ENCODE measurements at regions not wholly inside any gene's neighbourhood (a gene's known extent, or its start where the extent isn't known, plus 50 kb on each side); places are given as distances from the start of the nearest gene placed in this dataset.

DNA sequence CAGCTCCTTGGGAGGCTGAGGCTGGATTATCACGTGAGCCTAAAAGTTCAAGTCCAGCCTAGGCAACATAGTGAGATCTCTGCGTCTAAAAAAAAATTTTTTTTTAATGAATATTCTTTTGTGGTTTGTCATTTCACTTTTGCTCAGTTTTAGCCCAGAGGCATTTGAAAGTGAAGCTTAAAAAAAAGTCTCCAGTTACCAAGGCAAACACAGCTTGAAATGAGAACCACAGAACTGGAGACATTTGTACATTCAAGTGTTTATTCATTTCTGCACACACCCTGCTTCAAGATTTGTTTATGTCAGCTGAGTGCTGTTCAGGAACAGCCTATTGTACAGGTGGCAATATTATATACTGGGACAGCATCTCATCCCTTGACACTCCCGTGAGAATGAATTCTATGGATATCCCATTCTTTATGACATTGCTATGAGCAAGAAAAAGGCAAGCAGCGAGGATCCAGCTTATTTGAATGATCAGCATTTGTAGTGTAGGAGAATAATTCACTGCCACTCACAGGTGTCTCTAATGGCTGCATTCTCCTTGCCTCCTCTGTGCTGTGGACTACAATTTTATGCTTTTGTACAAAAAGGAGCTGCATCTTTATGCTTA, 444.8 kb upstream of the GRM7 start:
- no peak for ATAC-seq (ENCODE audit: insufficient read depth, low read depth)
- TF ChIP-seq, protein P1, sequence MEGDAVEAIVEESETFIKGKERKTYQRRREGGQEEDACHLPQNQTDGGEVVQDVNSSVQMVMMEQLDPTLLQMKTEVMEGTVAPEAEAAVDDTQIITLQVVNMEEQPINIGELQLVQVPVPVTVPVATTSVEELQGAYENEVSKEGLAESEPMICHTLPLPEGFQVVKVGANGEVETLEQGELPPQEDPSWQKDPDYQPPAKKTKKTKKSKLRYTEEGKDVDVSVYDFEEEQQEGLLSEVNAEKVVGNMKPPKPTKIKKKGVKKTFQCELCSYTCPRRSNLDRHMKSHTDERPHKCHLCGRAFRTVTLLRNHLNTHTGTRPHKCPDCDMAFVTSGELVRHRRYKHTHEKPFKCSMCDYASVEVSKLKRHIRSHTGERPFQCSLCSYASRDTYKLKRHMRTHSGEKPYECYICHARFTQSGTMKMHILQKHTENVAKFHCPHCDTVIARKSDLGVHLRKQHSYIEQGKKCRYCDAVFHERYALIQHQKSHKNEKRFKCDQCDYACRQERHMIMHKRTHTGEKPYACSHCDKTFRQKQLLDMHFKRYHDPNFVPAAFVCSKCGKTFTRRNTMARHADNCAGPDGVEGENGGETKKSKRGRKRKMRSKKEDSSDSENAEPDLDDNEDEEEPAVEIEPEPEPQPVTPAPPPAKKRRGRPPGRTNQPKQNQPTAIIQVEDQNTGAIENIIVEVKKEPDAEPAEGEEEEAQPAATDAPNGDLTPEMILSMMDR (IDR thresholded peaks at IDR 0.05; ENCODE audit: borderline replicate concordance, extremely low read depth, low read length, poor library complexity, severe bottlenecking), result no peak
- TF ChIP-seq EZH2 (IDR thresholded peaks at IDR 0.05; ENCODE audit: borderline replicate concordance, low read depth, low read length, severe bottlenecking), result no peak
- no peaks in the 10 kb centered on the region for H3K4me1 ChIP-seq (ENCODE audit: insufficient read depth, low read length)

DNA sequence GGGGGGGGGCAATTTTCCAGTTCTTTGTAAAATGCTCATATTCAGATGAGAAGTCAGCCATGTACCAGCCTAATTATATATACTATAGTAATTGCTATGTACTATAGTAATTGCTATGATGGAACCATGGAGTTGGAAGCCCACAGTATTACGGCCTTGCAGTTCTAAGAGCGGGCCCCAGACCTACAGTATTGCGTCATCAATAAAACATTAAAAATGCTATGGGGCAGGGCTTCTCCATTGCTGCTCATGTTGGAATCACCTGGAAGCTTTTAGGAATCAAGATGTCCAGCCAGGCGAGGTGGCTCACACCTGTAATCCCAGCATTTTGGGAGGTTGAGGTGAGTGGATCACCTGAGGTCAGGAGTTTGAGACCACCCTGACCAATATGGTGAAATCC, 443.7 kb upstream of the GRM7 start:
- Histone ChIP-seq H3K4me1 (ENCODE audit: insufficient read depth, low read length) (no peaks in the 10 kb centered on the region), H3K27me3 (ENCODE audit: insufficient read depth, low read length, poor library complexity) (no peaks in the 10 kb centered on the region), H3K79me2 (ENCODE audit: insufficient read depth, low read length) (no peaks in the 10 kb centered on the region), H3K4me3 (ENCODE audit: low read depth in 1 of 2, low read length in 2 of 2) (no peak overlapping the region), H3K27ac (ENCODE audit: low read length) (no peak overlapping the region), H4K20me1 (ENCODE audit: insufficient read depth, low read length) (no peaks in the 10 kb centered on the region), H2AFZ (ENCODE audit: low read depth, low read length) (no peak overlapping the region), H3K9ac (ENCODE audit: low read depth, low read length) (no peak overlapping the region), H3K4me2 (ENCODE audit: insufficient read depth, low read length) (no peak overlapping the region), H3K9me3 (ENCODE audit: insufficient read depth, low read length, severe bottlenecking) (no peaks in the 10 kb centered on the region), H3K36me3 (ENCODE audit: insufficient read depth, low read length) (no peaks in the 10 kb centered on the region)
- ATAC-seq (ENCODE audit: insufficient read depth, low read depth) (no peak), DNase-seq (no peak)
- no peak for TF ChIP-seq EZH2 (IDR thresholded peaks at IDR 0.05; ENCODE audit: borderline replicate concordance, low read depth, low read length, severe bottlenecking)
- TF ChIP-seq, protein P1 (IDR thresholded peaks at IDR 0.05; ENCODE audit: borderline replicate concordance, extremely low read depth, low read length, poor library complexity, severe bottlenecking), result no peak

More for the DNA sequence above, 444.8 kb upstream of the GRM7 start:
- Histone ChIP-seq H4K20me1 (ENCODE audit: insufficient read depth, low read length) (no peaks in the 10 kb centered on the region), H3K9me3 (ENCODE audit: insufficient read depth, low read length, severe bottlenecking) (no peaks in the 10 kb centered on the region), H2AFZ (ENCODE audit: low read depth, low read length) (no peak overlapping the region), H3K27me3 (ENCODE audit: insufficient read depth, low read length, poor library complexity) (no peaks in the 10 kb centered on the region), H3K9ac (ENCODE audit: low read depth, low read length) (no peak overlapping the region), H3K4me2 (ENCODE audit: insufficient read depth, low read length) (no peak overlapping the region), H3K36me3 (ENCODE audit: insufficient read depth, low read length) (no peaks in the 10 kb centered on the region), H3K27ac (ENCODE audit: low read length) (no peak overlapping the region), H3K79me2 (ENCODE audit: insufficient read depth, low read length) (no peaks in the 10 kb centered on the region), H3K4me3 (ENCODE audit: low read depth in 1 of 2, low read length in 2 of 2) (no peak overlapping the region)
- no peak for DNase-seq

DNA sequence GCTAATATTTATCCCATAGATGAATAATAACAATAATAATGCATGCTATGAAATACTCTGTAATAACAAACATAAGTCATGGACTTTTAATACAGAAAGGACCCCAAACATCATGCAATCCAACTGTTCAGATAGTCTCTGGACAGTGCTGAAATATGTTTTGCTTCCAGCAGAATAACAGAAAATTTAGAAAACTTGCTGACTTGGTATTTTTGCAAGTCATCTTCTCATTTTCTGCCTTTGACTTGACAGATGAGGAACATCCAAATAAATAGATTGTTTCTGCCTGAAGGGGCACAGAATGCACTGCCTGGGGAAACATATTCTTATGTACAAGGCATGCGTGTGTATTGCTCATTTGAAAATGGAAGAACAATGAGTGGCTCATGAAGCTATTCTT, 442.4 kb upstream of the GRM7 start:
- no peak overlapping the region for H3K4me3 ChIP-seq (ENCODE audit: low read depth in 1 of 2, low read length in 2 of 2)
- H3K4me1 ChIP-seq (ENCODE audit: insufficient read depth, low read length), result no peaks in the 10 kb centered on the region
- ATAC-seq (ENCODE audit: insufficient read depth, low read depth), result no peak

More for the DNA sequence above, 442.4 kb upstream of the GRM7 start:
- Histone ChIP-seq H3K9me3 (ENCODE audit: insufficient read depth, low read length, severe bottlenecking) (no peaks in the 10 kb centered on the region), H3K27me3 (ENCODE audit: insufficient read depth, low read length, poor library complexity) (no peaks in the 10 kb centered on the region), H4K20me1 (ENCODE audit: insufficient read depth, low read length) (no peaks in the 10 kb centered on the region), H3K27ac (ENCODE audit: low read length) (no peak overlapping the region), H3K79me2 (ENCODE audit: insufficient read depth, low read length) (no peaks in the 10 kb centered on the region), H2AFZ (ENCODE audit: low read depth, low read length) (no peak overlapping the region), H3K9ac (ENCODE audit: low read depth, low read length) (no peak overlapping the region), H3K4me2 (ENCODE audit: insufficient read depth, low read length) (no peak overlapping the region), H3K36me3 (ENCODE audit: insufficient read depth, low read length) (no peaks in the 10 kb centered on the region)
- no peak for DNase-seq
- TF ChIP-seq, protein P1 (IDR thresholded peaks at IDR 0.05; ENCODE audit: borderline replicate concordance, extremely low read depth, low read length, poor library complexity, severe bottlenecking), result no peak
- TF ChIP-seq EZH2 (IDR thresholded peaks at IDR 0.05; ENCODE audit: borderline replicate concordance, low read depth, low read length, severe bottlenecking), result no peak

Measured in DND-41 (cell line).